Loucy (cell line): ENCODE measurements at regions not wholly inside any gene's neighbourhood (a gene's known extent, or its start where the extent isn't known, plus 50 kb on each side); places are given as distances from the start of the nearest gene placed in this dataset.

ENCODE experiments used
- H2AFZ ChIP-seq: fragments of 200-600 bp; sonication (generic); 2 replicates; pipeline ENCODE4 v1.6.0; 2016; ENCODE audit warnings: antibody characterized with exemption, mild to moderate bottlenecking, low read length, moderate library complexity
- H3F3A ChIP-seq: fragments of 200-600 bp; 2 replicates; pipeline ENCODE4 v1.6.0; 2016; ENCODE audit warnings: antibody characterized with exemption, low read depth, mild to moderate bottlenecking
- H3K27me3 ChIP-seq: fragments of 200-600 bp; sonication (generic); 2 replicates; pipeline ENCODE4 v1.6.1; 2014; ENCODE audit warnings: low read length, mild to moderate bottlenecking; ENCODE audit not compliant: insufficient read depth, poor library complexity, severe bottlenecking
- H3K36me3 ChIP-seq: fragments of 200-600 bp; sonication (generic); 2 replicates; pipeline ENCODE4 v1.6.1; 2016; ENCODE audit warnings: low read length; ENCODE audit not compliant: insufficient read depth
- H3K4me1 ChIP-seq: fragments of 200-600 bp; sonication (generic); 2 replicates; pipeline ENCODE4 v1.5.1; 2014; ENCODE audit warnings: low read length, mild to moderate bottlenecking; ENCODE audit not compliant: insufficient read depth, poor library complexity, severe bottlenecking
- H3K4me2 ChIP-seq: fragments of 200-600 bp; sonication (generic); 2 replicates; pipeline ENCODE4 v1.6.0; 2014; ENCODE audit warnings: antibody characterized with exemption, low read length, low read depth, mild to moderate bottlenecking; ENCODE audit not compliant: poor library complexity, severe bottlenecking
- H3K4me3 ChIP-seq: fragments of 200-600 bp; sonication (generic); 2 replicates; pipeline ENCODE4 v1.5.1; 2014; ENCODE audit warnings: low read length, mild to moderate bottlenecking, mixed read lengths; ENCODE audit not compliant: poor library complexity, severe bottlenecking
- H3K79me2 ChIP-seq: fragments of 200-600 bp; sonication (generic); 2 replicates; pipeline ENCODE4 v1.6.1; 2014; ENCODE audit warnings: low read length; ENCODE audit not compliant: insufficient read depth
- H3K9ac ChIP-seq: fragments of 200-600 bp; sonication (generic); 2 replicates; pipeline ENCODE4 v1.6.0; 2014; ENCODE audit warnings: mild to moderate bottlenecking, low read depth, low read length, moderate library complexity; ENCODE audit not compliant: poor library complexity, severe bottlenecking
- H3K9me2 ChIP-seq: fragments of 200-600 bp; sonication (generic); replicated peaks from 2 replicates; pipeline ENCODE4 v1.6.1; 2016; ENCODE audit warnings: low read depth, low read length, mixed read lengths
- H3K9me3 ChIP-seq: fragments of 200-600 bp; sonication (generic); 2 replicates; pipeline ENCODE4 v1.6.1; 2014; ENCODE audit warnings: mild to moderate bottlenecking, antibody characterized with exemption, low read length, low read depth; ENCODE audit not compliant: insufficient read depth
- H4K20me1 ChIP-seq: fragments of 200-600 bp; sonication (generic); 2 replicates; pipeline ENCODE4 v1.6.0; 2014; ENCODE audit warnings: antibody characterized with exemption, low read length, mild to moderate bottlenecking; ENCODE audit not compliant: insufficient read depth, poor library complexity, severe bottlenecking
- EZH2phosphoT487 ChIP-seq: fragments of 200-600 bp; IDR thresholded peaks from 2 replicates; pipeline ENCODE4 v1.6.1; 2018; ENCODE audit warnings: antibody characterized with exemption, mild to moderate bottlenecking, moderate library complexity, borderline replicate concordance
- TF ChIP-seq, protein P1 (sequence below): fragments of 200-600 bp; sonication (generic); conservative IDR thresholded peaks from 2 replicates; pipeline ENCODE4 v1.5.1; 2014; ENCODE audit warnings: mild to moderate bottlenecking, antibody characterized with exemption, low read length

DNA sequence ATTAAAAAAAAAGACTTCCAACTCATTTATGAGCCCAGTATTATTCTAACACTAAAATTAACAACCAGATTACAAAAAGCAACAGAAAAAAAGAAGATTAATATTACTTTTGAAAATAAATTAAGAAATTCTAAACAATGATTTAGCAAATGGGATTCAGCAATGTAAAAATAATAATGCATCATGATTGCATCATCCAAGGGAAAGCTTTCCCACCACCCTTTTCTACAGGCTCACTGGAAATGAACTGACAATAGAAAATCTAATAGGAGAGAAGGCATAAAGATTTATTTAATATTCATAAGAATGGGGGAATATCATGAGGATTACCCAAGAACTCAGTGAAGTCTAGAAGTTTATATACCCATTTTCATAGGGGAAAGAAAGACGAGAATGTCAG lies 1671.9 kb downstream of the NCAM2 start:
- no peaks in the 10 kb centered on the region for H3K9me3 ChIP-seq
- H3K79me2 ChIP-seq, result no peaks in the 10 kb centered on the region
- H3K27me3 ChIP-seq, result no peaks in the 10 kb centered on the region
- H3K4me3 ChIP-seq, result no peak overlapping the region
- H3K4me2 ChIP-seq, result no peak overlapping the region
- no peak overlapping the region for H2AFZ ChIP-seq
- no peak for TF ChIP-seq EZH2phosphoT487
- TF ChIP-seq, protein P1, sequence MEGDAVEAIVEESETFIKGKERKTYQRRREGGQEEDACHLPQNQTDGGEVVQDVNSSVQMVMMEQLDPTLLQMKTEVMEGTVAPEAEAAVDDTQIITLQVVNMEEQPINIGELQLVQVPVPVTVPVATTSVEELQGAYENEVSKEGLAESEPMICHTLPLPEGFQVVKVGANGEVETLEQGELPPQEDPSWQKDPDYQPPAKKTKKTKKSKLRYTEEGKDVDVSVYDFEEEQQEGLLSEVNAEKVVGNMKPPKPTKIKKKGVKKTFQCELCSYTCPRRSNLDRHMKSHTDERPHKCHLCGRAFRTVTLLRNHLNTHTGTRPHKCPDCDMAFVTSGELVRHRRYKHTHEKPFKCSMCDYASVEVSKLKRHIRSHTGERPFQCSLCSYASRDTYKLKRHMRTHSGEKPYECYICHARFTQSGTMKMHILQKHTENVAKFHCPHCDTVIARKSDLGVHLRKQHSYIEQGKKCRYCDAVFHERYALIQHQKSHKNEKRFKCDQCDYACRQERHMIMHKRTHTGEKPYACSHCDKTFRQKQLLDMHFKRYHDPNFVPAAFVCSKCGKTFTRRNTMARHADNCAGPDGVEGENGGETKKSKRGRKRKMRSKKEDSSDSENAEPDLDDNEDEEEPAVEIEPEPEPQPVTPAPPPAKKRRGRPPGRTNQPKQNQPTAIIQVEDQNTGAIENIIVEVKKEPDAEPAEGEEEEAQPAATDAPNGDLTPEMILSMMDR, result no peak
- H4K20me1 ChIP-seq, result no peaks in the 10 kb centered on the region
- no peaks in the 10 kb centered on the region for H3K36me3 ChIP-seq
- H3K4me1 ChIP-seq, result no peaks in the 10 kb centered on the region
- H3F3A ChIP-seq, result no peaks in the 10 kb centered on the region
- no peaks in the 10 kb centered on the region for H3K9me2 ChIP-seq
- no peak overlapping the region for H3K9ac ChIP-seq

- H3K4me3 ChIP-seq, result no peak overlapping the region
- no peaks in the 10 kb centered on the region for H4K20me1 ChIP-seq
- H3K79me2 ChIP-seq, result no peaks in the 10 kb centered on the region
- H2AFZ ChIP-seq, result no peak overlapping the region
- 0 out of 2 replicates have a peak, but pooled peaks cover 3% of the 10 kb centered on the region for H3K9me3 ChIP-seq
- H3K36me3 ChIP-seq, result no peaks in the 10 kb centered on the region
- H3K4me1 ChIP-seq, result no peaks in the 10 kb centered on the region
- no peak overlapping the region for H3K9ac ChIP-seq
- no peak for TF ChIP-seq EZH2phosphoT487
- TF ChIP-seq, protein P1, result no peak
- no peak overlapping the region for H3K4me2 ChIP-seq
- no peaks in the 10 kb centered on the region for H3K9me2 ChIP-seq
- no peaks in the 10 kb centered on the region for H3F3A ChIP-seq
- no peaks in the 10 kb centered on the region for H3K27me3 ChIP-seq
These were observed 1681.0 kb downstream of the NCAM2 start for GRCh38 chr21:22679207-22679606.

DNA sequence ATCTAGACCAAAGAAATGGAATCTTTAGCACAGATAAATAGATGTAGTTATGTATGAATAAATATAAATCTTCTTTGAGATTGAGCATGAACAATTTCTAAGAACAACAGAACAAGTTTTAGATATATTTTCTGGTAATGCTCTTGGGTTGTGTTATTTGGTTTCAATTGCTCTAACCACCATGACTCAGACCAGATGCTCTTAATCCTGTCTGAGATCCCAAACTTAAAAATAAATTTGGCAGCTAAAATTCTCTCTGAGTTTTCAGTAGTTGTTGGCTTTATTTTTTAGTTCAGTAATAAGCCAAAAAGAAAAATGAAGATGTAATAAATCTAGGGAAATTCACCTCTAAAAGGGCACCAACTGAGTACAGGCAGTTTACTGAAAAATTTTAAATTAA lies 1693.4 kb downstream of the NCAM2 start:
- H3K9me2 ChIP-seq, result no peaks in the 10 kb centered on the region
- no peaks in the 10 kb centered on the region for H3K4me1 ChIP-seq
- no peaks in the 10 kb centered on the region for H4K20me1 ChIP-seq
- no peaks in the 10 kb centered on the region for H3K27me3 ChIP-seq
- no peaks in the 10 kb centered on the region for H3K36me3 ChIP-seq
- no peaks in the 10 kb centered on the region for H3K79me2 ChIP-seq
- no peaks in the 10 kb centered on the region for H3F3A ChIP-seq
- no peak overlapping the region for H3K4me3 ChIP-seq
- no peak overlapping the region for H3K9ac ChIP-seq
- peaks cover 7% of the 10 kb centered on the region; the same call in 1 of the 2 replicates for H3K9me3 ChIP-seq
- H2AFZ ChIP-seq, result no peak overlapping the region
- TF ChIP-seq, protein P1, result no peak
- TF ChIP-seq EZH2phosphoT487, result no peak
- no peak overlapping the region for H3K4me2 ChIP-seq
